Stomach (tissue), 8 donors: ENCODE measurements at regions not wholly inside any gene's neighbourhood (a gene's known extent, or its start where the extent isn't known, plus 50 kb on each side); places are given as distances from the start of the nearest gene placed in this dataset.

Experiments
- DNase-seq, 2 donors: peaks; one replicate each; pipeline versions ENCODE4 v3.0.0 to v3.0.0-alpha.2; 2013 to 2019
- H3K27ac ChIP-seq, 5 donors: fragments of 200-600 bp in 4 of 5; sonication (generic) in 4 of 5; one replicate each; pipeline ENCODE4 v1.5.1; 2013 to 2019; ENCODE audit warnings: mild to moderate bottlenecking in 1 of 5, moderate library complexity in 1 of 5
- H3K27me3 ChIP-seq, 3 donors: fragments of 200-600 bp; sonication (generic); one replicate each; pipeline ENCODE4 v1.5.1; 2017 to 2019; ENCODE audit warnings: mixed run types in 1 of 3
- H3K36me3 ChIP-seq, 4 donors: fragments of 200-600 bp; sonication (generic); 1 replicate in 3 of 4; 2 replicates in 1 of 4; pipeline ENCODE4 v1.5.1; 2016 to 2019
- H3K4me1 ChIP-seq, 4 donors: fragments of 200-600 bp; sonication (generic); one replicate each; pipeline ENCODE4 v1.5.1; 2016 to 2019
- H3K4me3 ChIP-seq, 4 donors: fragments of 200-600 bp; sonication (generic) in 3 of 4; one replicate each; pipeline ENCODE4 v1.5.1; 2016 to 2019; ENCODE audit warnings: mild to moderate bottlenecking in 1 of 4
- H3K9me3 ChIP-seq, 4 donors: fragments of 200-600 bp; sonication (generic); one replicate each; pipeline ENCODE4 v1.5.1; 2016 to 2019
- EP300 ChIP-seq: sonication (generic); formaldehyde crosslinking; IDR thresholded peaks from one replicate; pipeline ENCODE4 v1.6.1; 2017; ENCODE audit warnings: antibody characterized with exemption
- POLR2A ChIP-seq, 4 donors: fragments of 450-650 bp; IDR thresholded peaks; one replicate each; pipeline ENCODE4 v1.6.1; 2016; ENCODE audit warnings: antibody characterized with exemption in 4 of 4, control low read depth in 2 of 4, mild to moderate bottlenecking in 1 of 4, moderate library complexity in 1 of 4
- POLR2AphosphoS5 ChIP-seq, 3 donors: sonication (generic); formaldehyde crosslinking; IDR thresholded peaks; one replicate each; pipeline ENCODE4 v1.6.1; 2016; ENCODE audit warnings: antibody characterized with exemption in 3 of 3
- WGBS, 5 donors: extraction: QIAGEN DNeasy Blood & Tissue Kit in 3 of 5; methylation state at CpG; one replicate each; pipeline versions ENCODE4 v1.1.5 to v1.1.7; 2013 to 2018; 5-methylcytosine and 5-hydroxymethylcytosine counted together
- intact Hi-C: fragments of 100-400 bp; cut with DNase I; formaldehyde crosslinking; loops from one replicate; pipeline ENCODE4 v1.15.1; 2023; ENCODE audit warnings: low total_unique reads
- TF ChIP-seq, protein P1 (sequence below), 7 experiments: fragments of 450-650 bp in 4 of 7; fragments of 200-600 bp in 3 of 7; sonication (generic) in 3 of 7; IDR thresholded peaks; one replicate each; pipeline ENCODE4 v1.5.1; 2016 to 2019; ENCODE audit warnings: antibody characterized with exemption in 7 of 7, control low read depth in 2 of 7, mild to moderate bottlenecking in 1 of 7
- donor health status: healthy with polysubstance abuse.
- donor health status: Bipolar disorder and iron deficiency.
- donor health status: healthy.

- Histone ChIP-seq H3K27ac (no peak overlapping the region), H3K36me3 (no peaks in the 10 kb centered on the region), H3K27me3 (no peaks in the 10 kb centered on the region), H3K4me1 (no peaks in the 10 kb centered on the region), H3K4me3 (no peak overlapping the region), H3K9me3 (no peaks in the 10 kb centered on the region)
- no peak for DNase-seq
- intact Hi-C loops: no loop called here
- 74 to 88% (median 82%) methylated on average over 1 of the region's 1 CpG for WGBS, 5 donors
- TF ChIP-seq POLR2A (IDR thresholded peaks at IDR 0.05) (no peak), POLR2AphosphoS5 (IDR thresholded peaks at IDR 0.05) (no peak), EP300 (no peak)
- TF ChIP-seq, protein P1, sequence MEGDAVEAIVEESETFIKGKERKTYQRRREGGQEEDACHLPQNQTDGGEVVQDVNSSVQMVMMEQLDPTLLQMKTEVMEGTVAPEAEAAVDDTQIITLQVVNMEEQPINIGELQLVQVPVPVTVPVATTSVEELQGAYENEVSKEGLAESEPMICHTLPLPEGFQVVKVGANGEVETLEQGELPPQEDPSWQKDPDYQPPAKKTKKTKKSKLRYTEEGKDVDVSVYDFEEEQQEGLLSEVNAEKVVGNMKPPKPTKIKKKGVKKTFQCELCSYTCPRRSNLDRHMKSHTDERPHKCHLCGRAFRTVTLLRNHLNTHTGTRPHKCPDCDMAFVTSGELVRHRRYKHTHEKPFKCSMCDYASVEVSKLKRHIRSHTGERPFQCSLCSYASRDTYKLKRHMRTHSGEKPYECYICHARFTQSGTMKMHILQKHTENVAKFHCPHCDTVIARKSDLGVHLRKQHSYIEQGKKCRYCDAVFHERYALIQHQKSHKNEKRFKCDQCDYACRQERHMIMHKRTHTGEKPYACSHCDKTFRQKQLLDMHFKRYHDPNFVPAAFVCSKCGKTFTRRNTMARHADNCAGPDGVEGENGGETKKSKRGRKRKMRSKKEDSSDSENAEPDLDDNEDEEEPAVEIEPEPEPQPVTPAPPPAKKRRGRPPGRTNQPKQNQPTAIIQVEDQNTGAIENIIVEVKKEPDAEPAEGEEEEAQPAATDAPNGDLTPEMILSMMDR (IDR thresholded peaks at IDR 0.05): no peak
Observed at GRCh38 chr3:82038556-82038955, 277.1 kb upstream of the GBE1 start.

DNA sequence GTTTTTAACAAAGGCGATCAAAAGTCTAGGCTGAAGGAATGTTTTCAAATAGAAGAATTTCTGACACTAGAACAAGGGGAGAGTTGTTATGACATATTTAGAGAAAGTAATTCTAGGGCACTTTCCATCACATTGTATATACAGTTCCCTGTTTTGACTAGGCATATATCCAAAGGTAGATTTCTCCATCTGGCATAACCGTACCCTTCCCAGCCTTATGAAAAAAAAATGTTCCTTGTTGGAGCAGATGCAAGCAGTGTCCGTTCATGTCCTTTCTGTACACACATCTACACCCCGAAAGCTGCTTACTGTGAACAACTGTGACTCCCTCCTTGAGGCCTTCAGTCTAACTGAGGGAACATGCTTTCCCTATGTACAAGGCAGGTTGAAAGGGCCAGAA is 271.7 kb upstream of the GBE1 start:
- WGBS, 5 donors: 75 to 86% (median 79%) methylated on average over 4 of the region's 4 CpGs

DNA sequence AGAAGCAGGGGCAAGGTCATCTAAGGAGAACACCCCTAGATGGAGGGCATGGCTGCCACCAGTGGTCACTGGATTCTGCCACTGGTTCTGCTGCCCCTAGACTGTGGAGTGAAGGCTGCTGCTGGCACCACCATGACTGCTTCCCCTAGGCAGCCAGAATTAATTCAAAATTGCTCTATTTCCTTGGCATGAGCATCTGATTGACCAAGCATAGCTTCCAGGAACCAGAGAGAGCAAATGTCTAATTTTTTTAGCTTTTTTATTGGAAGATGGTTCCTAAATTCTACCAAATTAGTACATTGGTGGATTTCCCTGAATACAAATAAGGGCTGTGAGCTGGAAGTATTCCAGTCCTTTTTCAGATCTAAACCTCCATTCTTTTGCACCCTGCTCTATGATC is 270.2 kb upstream of the GBE1 start:
- H3K9me3 ChIP-seq: no peaks in the 10 kb centered on the region
- DNase-seq: no peak
- H3K36me3 ChIP-seq: no peaks in the 10 kb centered on the region
- TF ChIP-seq, protein P1 (IDR thresholded peaks at IDR 0.05): no peak
- TF ChIP-seq POLR2AphosphoS5 (IDR thresholded peaks at IDR 0.05): no peak
- TF ChIP-seq EP300: no peak
- no peak for TF ChIP-seq POLR2A (IDR thresholded peaks at IDR 0.05)
- intact Hi-C loops: no loop called here
- H3K4me3 ChIP-seq: no peak overlapping the region
- H3K27ac ChIP-seq: no peak overlapping the region
- no peaks in the 10 kb centered on the region for H3K27me3 ChIP-seq
- H3K4me1 ChIP-seq: no peaks in the 10 kb centered on the region

More for the DNA sequence above, 271.7 kb upstream of the GBE1 start:
- no peaks in the 10 kb centered on the region for H3K36me3 ChIP-seq
- H3K27me3 ChIP-seq: no peaks in the 10 kb centered on the region
- no peaks in the 10 kb centered on the region for H3K9me3 ChIP-seq
- no peak overlapping the region for H3K27ac ChIP-seq
- TF ChIP-seq EP300 (no peak), POLR2AphosphoS5 (IDR thresholded peaks at IDR 0.05) (no peak), POLR2A (IDR thresholded peaks at IDR 0.05) (no peak)
- TF ChIP-seq, protein P1 (IDR thresholded peaks at IDR 0.05): no peak
- DNase-seq: no peak
- intact Hi-C loops: no loop called here
- no peak overlapping the region for H3K4me3 ChIP-seq
- no peaks in the 10 kb centered on the region for H3K4me1 ChIP-seq

GRCh38 chr3:82030916-82031315 is 269.5 kb upstream of the GBE1 start:
- WGBS, 5 donors: 49 to 75% (median 70%) methylated on average over 5 of the region's 5 CpGs
- Histone ChIP-seq H3K4me1 (no peaks in the 10 kb centered on the region), H3K36me3 (no peaks in the 10 kb centered on the region), H3K27me3 (no peaks in the 10 kb centered on the region), H3K27ac (no peak overlapping the region), H3K9me3 (no peaks in the 10 kb centered on the region), H3K4me3 (no peak overlapping the region)
- intact Hi-C loops: no loop called here
- TF ChIP-seq POLR2A (IDR thresholded peaks at IDR 0.05) (no peak), EP300 (no peak)
- no peak for DNase-seq

DNA sequence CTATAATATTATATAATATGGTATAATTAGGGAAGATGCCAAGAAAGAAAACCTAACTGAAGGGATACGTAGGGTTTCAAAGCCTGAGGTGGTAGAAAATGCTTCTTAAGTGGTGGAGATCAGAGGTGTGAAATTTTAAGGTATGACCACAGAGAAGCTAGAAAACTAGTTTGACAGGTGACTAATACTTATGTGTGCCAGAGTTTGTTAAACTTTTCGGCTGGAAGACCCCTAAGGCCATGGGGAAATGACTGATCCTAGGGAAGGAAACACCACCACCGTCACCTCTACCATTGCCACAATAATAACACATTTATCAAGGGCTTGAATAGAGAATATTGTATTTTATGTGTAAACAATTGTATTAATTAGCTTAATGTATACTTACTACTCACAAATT is 261.4 kb upstream of the GBE1 start:
- intact Hi-C loops: no loop called here
- Histone ChIP-seq H3K4me3 (no peak overlapping the region), H3K4me1 (no peaks in the 10 kb centered on the region), H3K9me3 (peaks cover 0 to 5% (median 0%) of the 10 kb centered on the region in 4 donors), H3K27me3 (no peaks in the 10 kb centered on the region), H3K27ac (no peak overlapping the region), H3K36me3 (no peaks in the 10 kb centered on the region)
- TF ChIP-seq POLR2A (IDR thresholded peaks at IDR 0.05) (no peak), POLR2AphosphoS5 (IDR thresholded peaks at IDR 0.05) (no peak), EP300 (no peak)
- TF ChIP-seq, protein P1 (IDR thresholded peaks at IDR 0.05): no peak
- no peak for DNase-seq
- 59 to 76% (median 72%) methylated on average over 3 of the region's 3 CpGs for WGBS, 5 donors
